GM10248 (cell line): ENCODE measurements at regions not wholly inside any gene's neighbourhood (a gene's known extent, or its start where the extent isn't known, plus 50 kb on each side); places are given as distances from the start of the nearest gene placed in this dataset.
"Not testable (repeated sequence)": the region's sequence is repeated elsewhere in the genome, so short reads cannot be mapped to it uniquely, and the experiment has no call there.

Source experiments
- CTCF ChIA-PET: fragments of 300-600 bp; sonication (Branson Sonifier 250); formaldehyde crosslinking; extraction: SDS; loops from one replicate; lab custom pipeline; 2021; ENCODE audit warnings: antibody characterized with exemption; lab: Yijun Ruan, JAX
- POLR2A ChIA-PET: fragments of 350-650 bp; sonication (Branson Sonifier 250); formaldehyde crosslinking; extraction: SDS; loops from one replicate; lab custom pipeline; 2020; ENCODE audit warnings: antibody characterized with exemption; lab: Yijun Ruan, JAX
- DNase-seq: peaks from one replicate; pipeline ENCODE4 v3.0.0; 2012; ENCODE audit errors: extremely low spot score
- TF ChIP-seq, protein P1 (sequence below): IDR thresholded peaks from 2 replicates; pipeline ENCODE4 v1.5.1; 2012; ENCODE audit warnings: mild to moderate bottlenecking, low read depth; ENCODE audit errors: extremely low read depth, missing control alignments, control extremely low read depth

DNA sequence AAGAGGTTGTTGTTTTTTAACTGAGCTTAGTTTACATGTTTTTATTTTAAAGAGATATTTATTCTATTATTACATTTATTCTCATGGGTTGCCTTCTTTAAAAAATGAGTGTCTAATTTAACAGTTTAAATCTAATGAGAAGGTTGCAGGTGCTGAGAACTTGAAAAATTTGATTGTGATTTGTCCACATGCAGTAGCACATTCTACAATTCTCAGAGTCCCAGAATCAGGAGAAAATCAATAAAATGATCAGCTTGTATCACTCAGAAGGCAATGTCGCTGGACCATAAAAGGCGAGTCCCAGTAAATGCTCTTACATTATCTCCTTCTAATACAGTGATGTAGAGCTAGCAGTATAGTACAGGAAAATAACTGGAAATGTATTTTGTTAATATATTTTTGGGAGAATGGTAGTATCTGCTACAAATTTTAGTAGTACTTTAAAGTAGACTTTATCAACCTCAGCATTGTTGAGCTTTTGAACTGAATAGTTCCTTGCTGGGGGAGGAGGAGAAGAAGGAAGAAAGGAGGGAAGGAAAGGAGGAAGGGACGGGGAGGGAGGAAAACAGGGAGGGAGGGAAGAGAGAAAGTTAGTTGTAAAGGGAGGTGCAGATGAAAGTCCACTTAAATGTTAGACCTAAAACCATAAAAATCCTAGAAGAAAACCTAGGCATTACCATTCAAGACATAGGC is 458.0 kb downstream of the DOK5 start:
- ChIA-PET POLR2A (no interaction called here), CTCF (interaction anchor here (0.6 to 1.6 kb wide), 3 partner anchors 15 to 125 kb away, joined by 3 to 4 read pairs (median 3); no protein-coding TSS in a partner anchor)
- no peak for DNase-seq
- TF ChIP-seq, protein P1, sequence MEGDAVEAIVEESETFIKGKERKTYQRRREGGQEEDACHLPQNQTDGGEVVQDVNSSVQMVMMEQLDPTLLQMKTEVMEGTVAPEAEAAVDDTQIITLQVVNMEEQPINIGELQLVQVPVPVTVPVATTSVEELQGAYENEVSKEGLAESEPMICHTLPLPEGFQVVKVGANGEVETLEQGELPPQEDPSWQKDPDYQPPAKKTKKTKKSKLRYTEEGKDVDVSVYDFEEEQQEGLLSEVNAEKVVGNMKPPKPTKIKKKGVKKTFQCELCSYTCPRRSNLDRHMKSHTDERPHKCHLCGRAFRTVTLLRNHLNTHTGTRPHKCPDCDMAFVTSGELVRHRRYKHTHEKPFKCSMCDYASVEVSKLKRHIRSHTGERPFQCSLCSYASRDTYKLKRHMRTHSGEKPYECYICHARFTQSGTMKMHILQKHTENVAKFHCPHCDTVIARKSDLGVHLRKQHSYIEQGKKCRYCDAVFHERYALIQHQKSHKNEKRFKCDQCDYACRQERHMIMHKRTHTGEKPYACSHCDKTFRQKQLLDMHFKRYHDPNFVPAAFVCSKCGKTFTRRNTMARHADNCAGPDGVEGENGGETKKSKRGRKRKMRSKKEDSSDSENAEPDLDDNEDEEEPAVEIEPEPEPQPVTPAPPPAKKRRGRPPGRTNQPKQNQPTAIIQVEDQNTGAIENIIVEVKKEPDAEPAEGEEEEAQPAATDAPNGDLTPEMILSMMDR = no peak

DNA sequence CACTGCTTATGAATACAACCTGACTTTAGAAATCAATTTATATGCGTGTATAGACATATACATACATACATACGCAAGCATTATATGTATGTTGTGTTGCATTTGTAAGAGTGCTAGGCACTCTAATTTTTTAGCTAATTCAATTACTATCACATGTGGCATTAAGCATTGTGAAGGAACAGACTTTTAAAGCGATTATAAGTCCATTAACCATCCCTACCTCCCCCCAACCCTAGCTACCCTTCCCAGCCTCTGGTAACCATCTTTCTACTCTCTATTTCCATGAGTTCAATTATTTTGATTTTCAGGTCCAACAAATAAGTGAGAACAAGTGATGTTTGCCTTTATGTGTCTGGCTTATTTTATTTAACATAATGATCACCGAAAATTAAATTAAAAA is 453.8 kb downstream of the DOK5 start:
- ChIA-PET CTCF (no interaction called here), POLR2A (no interaction called here)
- DNase-seq = no peak
- TF ChIP-seq, protein P1 = no peak

DNA sequence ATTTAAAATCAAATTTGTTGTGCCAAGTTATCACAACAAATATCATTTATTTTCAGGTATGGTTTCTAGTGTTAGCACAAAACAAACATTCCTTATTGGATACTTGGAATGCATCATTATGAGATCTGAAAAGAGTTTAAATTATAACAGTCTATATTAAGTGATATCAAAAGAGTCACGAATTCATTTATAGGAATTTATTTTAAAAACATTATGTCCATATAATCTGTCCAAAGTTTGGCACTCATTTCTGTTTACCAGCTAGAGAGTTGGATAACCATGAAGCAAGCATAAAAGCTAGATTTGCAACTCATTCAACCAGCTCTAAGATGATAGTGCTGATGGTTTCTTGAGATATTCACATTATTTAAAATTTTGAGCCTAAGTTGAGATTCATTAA is 453.2 kb downstream of the DOK5 start:
- CTCF ChIA-PET = no interaction called here
- no peak for DNase-seq
- POLR2A ChIA-PET = no interaction called here
- TF ChIP-seq, protein P1 = no peak

DNA sequence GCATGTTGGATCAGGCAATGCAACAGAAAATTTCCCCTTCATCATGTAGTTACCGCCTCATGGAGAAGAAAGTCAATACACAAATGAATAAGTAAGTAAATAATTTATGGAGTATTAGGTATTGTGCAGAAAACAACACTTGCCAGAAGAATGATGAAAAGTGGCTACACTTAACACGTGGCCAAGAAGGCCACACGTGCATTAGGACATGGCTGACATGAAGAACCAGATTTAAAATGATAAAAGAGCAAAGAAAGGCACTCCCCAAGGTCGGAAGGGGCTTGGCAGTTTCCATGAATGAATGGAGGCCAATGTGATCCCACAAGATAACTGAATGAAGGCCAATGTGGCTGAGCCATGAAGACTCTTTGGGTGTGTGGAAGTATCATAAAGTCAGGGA is 447.2 kb downstream of the DOK5 start:
- no peak for DNase-seq
- CTCF ChIA-PET = no interaction called here
- TF ChIP-seq, protein P1 = no peak
- POLR2A ChIA-PET = no interaction called here

DNA sequence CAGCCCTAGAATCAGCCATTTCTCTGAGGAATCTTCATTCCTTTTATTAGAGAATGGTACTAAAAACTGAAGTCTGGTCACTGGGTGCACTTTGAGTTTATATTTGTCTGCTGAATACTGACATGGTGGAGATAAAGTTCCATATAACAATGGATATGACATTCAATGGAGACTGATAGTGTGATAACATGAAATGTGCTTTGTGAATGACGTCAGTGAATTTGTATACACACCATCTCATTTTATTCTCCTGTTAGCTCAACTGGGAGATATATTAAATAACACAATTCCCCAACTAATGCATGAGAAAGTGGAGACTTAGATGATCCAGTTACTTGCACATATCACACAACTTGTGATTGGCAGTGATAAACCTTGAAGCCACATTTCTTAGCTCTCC is 446.7 kb downstream of the DOK5 start:
- TF ChIP-seq, protein P1 = no peak
- ChIA-PET CTCF (no interaction called here), POLR2A (no interaction called here)
- DNase-seq = no peak

DNA sequence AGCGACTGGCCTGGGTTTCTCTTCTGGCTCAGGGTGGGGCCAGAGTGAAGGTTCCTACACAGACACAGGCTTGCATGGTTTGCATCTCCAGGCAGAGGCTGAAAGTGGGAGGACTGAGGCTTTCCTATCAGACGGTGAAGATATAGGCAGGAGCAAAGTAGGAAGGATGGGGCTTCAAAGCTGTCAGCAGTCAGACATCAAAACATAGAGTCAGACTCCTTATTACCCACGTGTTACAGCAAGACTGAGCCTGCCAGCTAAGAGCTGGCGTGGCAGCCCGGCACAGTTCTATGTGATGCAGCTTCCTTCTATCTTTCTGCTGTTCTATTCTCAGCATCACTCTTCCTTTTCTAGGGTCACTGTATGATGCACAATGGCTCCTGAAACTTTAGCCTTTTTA is 445.1 kb downstream of the DOK5 start:
- TF ChIP-seq, protein P1 = no peak

DNA sequence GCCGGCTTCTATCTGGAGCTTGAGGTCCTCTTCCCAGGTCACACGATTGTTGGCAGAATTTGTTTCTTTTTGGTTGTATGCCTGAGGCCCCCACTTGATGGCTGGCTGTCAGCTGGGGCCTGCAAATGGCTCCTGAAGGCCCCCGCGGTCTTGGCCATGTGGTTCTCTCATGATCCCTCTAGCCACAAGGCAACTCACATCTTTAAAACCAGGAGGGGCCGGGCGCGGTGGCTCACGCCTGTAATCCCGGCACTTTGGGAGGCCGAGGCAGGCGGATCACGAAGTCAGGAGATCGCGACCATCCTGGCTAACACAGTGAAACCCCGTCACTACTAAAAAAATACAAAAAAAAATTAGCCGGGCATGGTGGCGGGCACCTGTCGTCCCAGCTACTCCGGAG is 443.6 kb downstream of the DOK5 start:
- POLR2A ChIA-PET, DNase-seq: not testable (repeated sequence)
- CTCF ChIA-PET = interaction anchor here (1.1 kb wide), 1 partner anchor 13 kb away, joined by 3 read pairs; no protein-coding TSS in a partner anchor

More for the DNA sequence above, 445.1 kb downstream of the DOK5 start:
- ChIA-PET POLR2A (no interaction called here), CTCF (no interaction called here)
- DNase-seq = no peak
